Endothelial cell of umbilical vein (primary cell): ENCODE measurements at regions not wholly inside any gene's neighbourhood (a gene's known extent, or its start where the extent isn't known, plus 50 kb on each side); places are given as distances from the start of the nearest gene placed in this dataset.

ENCODE experiments used
- BruUV-seq: library from RNA; stranded (reverse); fragments of 400-500 nt; replicated peaks from 2 replicates; lab custom pipeline; 2021; lab: Mats Ljungman, UMichigan
- CTCF ChIA-PET: fragments of 300-600, 350-600 bp; sonication (Branson Sonifier 250); formaldehyde crosslinking; loops from one replicate; lab custom pipeline; 2021; ENCODE audit warnings: antibody characterized with exemption, inconsistent platforms; lab: Charles Lee
- POLR2A ChIA-PET: fragments of 300-600, 350-600 bp; sonication (Branson Sonifier 250); formaldehyde crosslinking; loops from one replicate; lab custom pipeline; 2021; ENCODE audit warnings: antibody characterized with exemption, inconsistent platforms; lab: Charles Lee
- DNase-seq: peaks from one replicate; pipeline ENCODE4 v3.0.0-alpha.2; 2011; ENCODE audit warnings: low read depth, low spot score
- FAIRE-seq: peaks from 2 replicates; lab custom pipeline; 2011; peaks lifted over from hg19 to GRCh38; lab: Jason Lieb, UNC
- H2AFZ ChIP-seq: 2 replicates; pipeline ENCODE4 v1.6.0; 2012; ENCODE audit warnings: low read depth, low read length, control low read depth, inconsistent platforms
- H3K27ac ChIP-seq: 2 replicates; pipeline ENCODE4 v1.5.1; 2011; ENCODE audit warnings: low read depth, mild to moderate bottlenecking, control low read depth, low read length, moderate library complexity; ENCODE audit not compliant: insufficient read depth
- H3K27me3 ChIP-seq, 2 experiments: 2 replicates each; pipeline versions ENCODE4 v1.6.0 to v1.6.1; 2011; ENCODE audit warnings: low read length in 2 of 2, mixed read lengths in 1 of 2; ENCODE audit not compliant: control insufficient read depth in 2 of 2, insufficient read depth in 2 of 2
- H3K36me3 ChIP-seq, 2 experiments: 2 replicates in 1 of 2; 3 replicates in 1 of 2; pipeline ENCODE4 v1.5.1; 2011; ENCODE audit warnings: low read length in 2 of 2, mild to moderate bottlenecking in 1 of 2, moderate library complexity in 1 of 2; ENCODE audit not compliant: control insufficient read depth in 2 of 2, insufficient read depth in 2 of 2; ENCODE audit errors: extremely low read depth in 1 of 2
- H3K4me1 ChIP-seq: 3 replicates; pipeline ENCODE4 v1.5.1; 2011; ENCODE audit warnings: mild to moderate bottlenecking, low read length; ENCODE audit not compliant: control insufficient read depth, insufficient read depth; ENCODE audit errors: extremely low read depth
- H3K4me2 ChIP-seq: 2 replicates; pipeline ENCODE4 v1.6.1; 2011; ENCODE audit warnings: low read length, control low read depth, mixed read lengths; ENCODE audit not compliant: insufficient read depth
- H3K4me3 ChIP-seq, 3 experiments: fragments of 200-600 bp in 1 of 3; sonication (generic), shearing (Covaris generic) in 1 of 3; replicated peaks in 1 of 3; 2 replicates each; pipeline ENCODE4 v1.5.1; 2011 to 2016; ENCODE audit warnings: control low read depth in 3 of 3, low read length in 3 of 3, mild to moderate bottlenecking in 2 of 3, inconsistent platforms in 1 of 3, low read depth in 1 of 3, moderate library complexity in 1 of 3; ENCODE audit not compliant: insufficient read depth in 1 of 3
- H3K79me2 ChIP-seq: 2 replicates; pipeline ENCODE4 v1.6.0; 2012; ENCODE audit warnings: low read length, inconsistent platforms; ENCODE audit not compliant: control insufficient read depth, insufficient read depth
- H3K9ac ChIP-seq: replicated peaks from 2 replicates; pipeline ENCODE3; 2011; ENCODE audit warnings: low read length, control low read depth; ENCODE audit not compliant: insufficient read depth; ENCODE audit errors: extremely low read depth
- H3K9me1 ChIP-seq: replicated peaks from 3 replicates; pipeline ENCODE4 v1.6.0; 2011; ENCODE audit warnings: mild to moderate bottlenecking, low read length; ENCODE audit not compliant: control insufficient read depth, insufficient read depth; ENCODE audit errors: extremely low read depth
- H3K9me3 ChIP-seq: replicated peaks from 2 replicates; pipeline ENCODE4 v1.5.1; 2012; ENCODE audit warnings: low read length, inconsistent platforms; ENCODE audit not compliant: control insufficient read depth, insufficient read depth
- H4K20me1 ChIP-seq: replicated peaks from 2 replicates; pipeline ENCODE3; 2011; ENCODE audit warnings: mild to moderate bottlenecking, low read length; ENCODE audit not compliant: control insufficient read depth, insufficient read depth; ENCODE audit errors: extremely low read depth
- CTCF ChIP-seq, 2 donors: IDR thresholded peaks; 1 replicate in 1 of 2; 2 replicates in 1 of 2; pipeline ENCODE4 v1.5.1; 2011; ENCODE audit warnings: low read length in 2 of 2, mild to moderate bottlenecking in 2 of 2, moderate library complexity in 2 of 2, control low read depth in 1 of 2, inconsistent platforms in 1 of 2, low read depth in 1 of 2; ENCODE audit not compliant: insufficient read depth in 1 of 2; ENCODE audit errors: extremely low read depth in 1 of 2
- EZH2 ChIP-seq: IDR thresholded peaks from 2 replicates; pipeline ENCODE4 v1.6.1; 2012; ENCODE audit warnings: borderline replicate concordance, low read depth, mild to moderate bottlenecking, moderate library complexity, low read length, inconsistent platforms; ENCODE audit not compliant: severe bottlenecking
- FOS ChIP-seq: IDR thresholded peaks from 2 replicates; pipeline ENCODE4 v1.6.1; 2011; ENCODE audit warnings: mild to moderate bottlenecking, low read length, moderate library complexity, borderline replicate concordance; ENCODE audit not compliant: insufficient read depth
- GATA2 ChIP-seq: IDR thresholded peaks from 2 replicates; pipeline ENCODE4 v1.7.0; 2011; ENCODE audit warnings: low read depth, mild to moderate bottlenecking, moderate library complexity, mixed read lengths, low read length; ENCODE audit not compliant: insufficient read length, insufficient read depth
- JUN ChIP-seq: IDR thresholded peaks from 2 replicates; pipeline ENCODE4 v1.6.1; 2011; ENCODE audit warnings: borderline replicate concordance, low read depth; ENCODE audit not compliant: insufficient read length, insufficient read depth
- MAX ChIP-seq: IDR thresholded peaks from 2 replicates; pipeline ENCODE4 v1.6.1; 2011; ENCODE audit not compliant: insufficient read depth, insufficient read length
- MYC ChIP-seq: IDR thresholded peaks from one replicate; pipeline ENCODE4 v1.6.1; 2011; ENCODE audit warnings: mild to moderate bottlenecking, low read depth, low read length
- POLR2A ChIP-seq: IDR thresholded peaks from 2 replicates; pipeline ENCODE4 v1.6.1; 2012; ENCODE audit warnings: low read depth, mild to moderate bottlenecking, control low read depth, low read length
- POLR2AphosphoS5 ChIP-seq: IDR thresholded peaks from 2 replicates; pipeline ENCODE4 v1.6.1; 2012; ENCODE audit warnings: low read depth, mild to moderate bottlenecking, control low read depth, low read length, moderate library complexity; ENCODE audit not compliant: insufficient read depth
- dilution Hi-C: fragments of 300-500 bp; cut with MboI; formaldehyde crosslinking; loops from one replicate; pipeline ENCODE4 v1.15.0; 2019; ENCODE audit warnings: low sequenced_read_pairs; ENCODE audit not compliant: extremely low pct_ligation_motif_present
- intact Hi-C: fragments of 100-400 bp; cut with micrococcal nuclease; formaldehyde crosslinking; loops from one replicate; pipeline ENCODE4 v1.10.0; 2022

- DNase-seq (no peak), FAIRE-seq (no peak)
- H3K9ac ChIP-seq = no peak overlapping the region
- H3K9me1 ChIP-seq = no peaks in the 10 kb centered on the region
- intact Hi-C loops = no loop called here
- ChIA-PET CTCF (no interaction called here), POLR2A (no interaction called here)
- no TSS peak for BruUV-seq
- H3K36me3 ChIP-seq = peaks cover 4 to 9% of the 10 kb centered on the region in 2 experiments
- no peak overlapping the region for H3K4me3 ChIP-seq
- H3K27me3 ChIP-seq = no peaks in the 10 kb centered on the region
- no peak overlapping the region for H2AFZ ChIP-seq
- no peak overlapping the region for H3K27ac ChIP-seq
- no peaks in the 10 kb centered on the region for H3K9me3 ChIP-seq
- no peaks in the 10 kb centered on the region for H4K20me1 ChIP-seq
- H3K79me2 ChIP-seq = peaks cover 5% of the 10 kb centered on the region
- dilution Hi-C loops = no loop called here
- H3K4me2 ChIP-seq = no peak overlapping the region
- TF ChIP-seq POLR2A = no peak
- no peak for TF ChIP-seq FOS
- no peak for TF ChIP-seq MYC
- TF ChIP-seq CTCF (IDR thresholded peaks at IDR 0.05; ENCODE audit: extremely low read depth in 1 of 2, insufficient read depth in 1 of 2, low read depth in 1 of 2, low read length in 2 of 2) = no peak
- no peak for TF ChIP-seq GATA2
- TF ChIP-seq JUN = no peak
- TF ChIP-seq EZH2 = no peak
- TF ChIP-seq POLR2AphosphoS5 = no peak
- TF ChIP-seq MAX = no peak
- no peaks in the 10 kb centered on the region for H3K4me1 ChIP-seq
Measured at GRCh38 chrY:7359520-7359919, 448.0 kb upstream of the AMELY start.
